DND-41 (cell line): ENCODE measurements at regions not wholly inside any gene's neighbourhood (a gene's known extent, or its start where the extent isn't known, plus 50 kb on each side); places are given as distances from the start of the nearest gene placed in this dataset.

Experiments used
- ATAC-seq: fragments of 200-7000 bp; cut with Tn5 transposase; 3 replicates; pipeline ENCODE4 v1.9.1; 2021; ENCODE audit warnings: low read depth; ENCODE audit not compliant: insufficient read depth
- DNase-seq: peaks from one replicate; pipeline ENCODE4 v3.0.0-alpha.2; 2020
- H2AFZ ChIP-seq: 2 replicates; pipeline ENCODE4 v1.6.0; 2012; ENCODE audit warnings: low read depth, low read length
- H3K27ac ChIP-seq: 2 replicates; pipeline ENCODE4 v1.5.1; 2012; ENCODE audit warnings: low read length, inconsistent platforms
- H3K27me3 ChIP-seq: fragments of 200-600 bp; sonication (generic); 2 replicates; pipeline ENCODE4 v1.6.0; 2012; ENCODE audit warnings: low read length, mild to moderate bottlenecking, inconsistent platforms; ENCODE audit not compliant: insufficient read depth, poor library complexity
- H3K36me3 ChIP-seq: 2 replicates; pipeline ENCODE4 v1.5.1; 2012; ENCODE audit warnings: low read length, inconsistent platforms; ENCODE audit not compliant: insufficient read depth
- H3K4me1 ChIP-seq: 2 replicates; pipeline ENCODE4 v1.5.1; 2012; ENCODE audit warnings: mild to moderate bottlenecking, low read length; ENCODE audit not compliant: insufficient read depth
- H3K4me2 ChIP-seq: 2 replicates; pipeline ENCODE4 v1.6.0; 2012; ENCODE audit warnings: mild to moderate bottlenecking, moderate library complexity, low read length, inconsistent platforms; ENCODE audit not compliant: insufficient read depth
- H3K4me3 ChIP-seq, 2 experiments: fragments of 200-600 bp in 1 of 2; shearing (Covaris generic) in 1 of 2; 2 replicates each; pipeline ENCODE4 v1.5.1; 2012 to 2016; ENCODE audit warnings: inconsistent platforms in 2 of 2, low read length in 2 of 2, mild to moderate bottlenecking in 2 of 2, low read depth in 1 of 2, moderate library complexity in 1 of 2
- H3K79me2 ChIP-seq: 2 replicates; pipeline ENCODE4 v1.6.0; 2012; ENCODE audit warnings: low read length, inconsistent platforms; ENCODE audit not compliant: insufficient read depth
- H3K9ac ChIP-seq: 2 replicates; pipeline ENCODE4 v1.6.0; 2012; ENCODE audit warnings: low read depth, mild to moderate bottlenecking, inconsistent platforms, low read length, moderate library complexity
- H3K9me3 ChIP-seq: 2 replicates; pipeline ENCODE4 v1.5.1; 2012; ENCODE audit warnings: low read length, moderate library complexity, mild to moderate bottlenecking, inconsistent platforms; ENCODE audit not compliant: insufficient read depth, severe bottlenecking
- H4K20me1 ChIP-seq: 2 replicates; pipeline ENCODE4 v1.6.0; 2012; ENCODE audit warnings: low read length; ENCODE audit not compliant: insufficient read depth
- EZH2 ChIP-seq: IDR thresholded peaks from 3 replicates; pipeline ENCODE4 v1.6.1; 2012; ENCODE audit warnings: borderline replicate concordance, low read depth, mild to moderate bottlenecking, moderate library complexity, low read length, inconsistent platforms; ENCODE audit not compliant: severe bottlenecking
- TF ChIP-seq, protein P1 (sequence below): IDR thresholded peaks from 2 replicates; pipeline ENCODE4 v1.5.1; 2012; ENCODE audit warnings: borderline replicate concordance, low read length, moderate library complexity, mild to moderate bottlenecking; ENCODE audit not compliant: poor library complexity, severe bottlenecking; ENCODE audit errors: extremely low read depth

DNA sequence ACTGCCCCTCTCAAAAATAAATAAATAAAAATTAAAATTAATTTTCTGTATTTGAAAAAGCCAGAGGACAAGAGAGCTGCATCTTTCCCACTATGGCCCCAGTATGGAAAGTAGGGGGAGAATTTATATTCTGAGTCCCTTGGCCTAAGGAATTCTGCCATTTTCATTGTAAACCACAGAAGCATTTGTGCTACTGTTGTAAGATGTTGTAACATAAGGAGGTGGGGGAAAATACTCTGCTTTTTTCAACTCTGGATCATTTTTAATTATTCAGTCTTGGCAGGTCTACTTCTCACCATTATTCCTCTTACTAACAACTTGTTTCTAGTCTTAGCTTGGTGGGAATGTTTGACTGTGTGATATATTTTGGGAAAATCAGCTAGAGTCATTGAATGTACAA, 52.3 kb upstream of the APC start:
- ATAC-seq (no peak), DNase-seq (no peak)
- H3K27me3 ChIP-seq, result peaks cover 7% of the 10 kb centered on the region
- H3K9ac ChIP-seq, result no peak overlapping the region
- no peak overlapping the region for H3K27ac ChIP-seq
- H3K4me1 ChIP-seq, result peaks cover 8% of the 10 kb centered on the region
- TF ChIP-seq EZH2, result no peak
- TF ChIP-seq, protein P1, sequence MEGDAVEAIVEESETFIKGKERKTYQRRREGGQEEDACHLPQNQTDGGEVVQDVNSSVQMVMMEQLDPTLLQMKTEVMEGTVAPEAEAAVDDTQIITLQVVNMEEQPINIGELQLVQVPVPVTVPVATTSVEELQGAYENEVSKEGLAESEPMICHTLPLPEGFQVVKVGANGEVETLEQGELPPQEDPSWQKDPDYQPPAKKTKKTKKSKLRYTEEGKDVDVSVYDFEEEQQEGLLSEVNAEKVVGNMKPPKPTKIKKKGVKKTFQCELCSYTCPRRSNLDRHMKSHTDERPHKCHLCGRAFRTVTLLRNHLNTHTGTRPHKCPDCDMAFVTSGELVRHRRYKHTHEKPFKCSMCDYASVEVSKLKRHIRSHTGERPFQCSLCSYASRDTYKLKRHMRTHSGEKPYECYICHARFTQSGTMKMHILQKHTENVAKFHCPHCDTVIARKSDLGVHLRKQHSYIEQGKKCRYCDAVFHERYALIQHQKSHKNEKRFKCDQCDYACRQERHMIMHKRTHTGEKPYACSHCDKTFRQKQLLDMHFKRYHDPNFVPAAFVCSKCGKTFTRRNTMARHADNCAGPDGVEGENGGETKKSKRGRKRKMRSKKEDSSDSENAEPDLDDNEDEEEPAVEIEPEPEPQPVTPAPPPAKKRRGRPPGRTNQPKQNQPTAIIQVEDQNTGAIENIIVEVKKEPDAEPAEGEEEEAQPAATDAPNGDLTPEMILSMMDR, result no peak
- no peak overlapping the region for H2AFZ ChIP-seq
- no peaks in the 10 kb centered on the region for H3K9me3 ChIP-seq
- H3K79me2 ChIP-seq, result no peaks in the 10 kb centered on the region
- no peaks in the 10 kb centered on the region for H4K20me1 ChIP-seq
- no peaks in the 10 kb centered on the region for H3K36me3 ChIP-seq
- no peak overlapping the region for H3K4me3 ChIP-seq
- no peak overlapping the region for H3K4me2 ChIP-seq

DNA sequence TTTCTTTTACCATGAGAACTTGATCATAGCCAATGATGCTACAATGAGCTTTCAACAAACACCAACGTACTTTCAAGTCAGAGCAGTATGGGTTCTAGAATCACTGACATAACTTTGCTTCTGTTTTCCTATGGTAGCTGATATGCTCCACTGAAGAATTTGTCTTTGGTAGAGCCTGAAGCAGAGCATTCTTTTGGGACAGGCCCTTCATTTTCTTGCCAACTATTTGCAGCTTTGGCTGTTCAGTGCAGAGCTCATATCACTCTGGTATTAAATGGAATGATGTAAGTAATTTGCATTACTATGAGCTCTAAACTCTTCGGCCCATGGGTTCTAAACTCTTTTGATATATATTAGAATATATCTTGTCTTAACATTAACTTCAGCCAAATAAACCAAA, 51.8 kb upstream of the APC start:
- ATAC-seq (no peak), DNase-seq (no peak)
- Histone ChIP-seq H4K20me1 (no peaks in the 10 kb centered on the region), H3K9ac (no peak overlapping the region), H3K4me2 (no peak overlapping the region), H2AFZ (no peak overlapping the region), H3K9me3 (no peaks in the 10 kb centered on the region), H3K79me2 (no peaks in the 10 kb centered on the region), H3K4me1 (peaks cover 8% of the 10 kb centered on the region), H3K27ac (no peak overlapping the region), H3K27me3 (peaks cover 7% of the 10 kb centered on the region), H3K36me3 (no peaks in the 10 kb centered on the region), H3K4me3 (no peak overlapping the region)
- TF ChIP-seq EZH2, result no peak
- TF ChIP-seq, protein P1, result no peak

DNA sequence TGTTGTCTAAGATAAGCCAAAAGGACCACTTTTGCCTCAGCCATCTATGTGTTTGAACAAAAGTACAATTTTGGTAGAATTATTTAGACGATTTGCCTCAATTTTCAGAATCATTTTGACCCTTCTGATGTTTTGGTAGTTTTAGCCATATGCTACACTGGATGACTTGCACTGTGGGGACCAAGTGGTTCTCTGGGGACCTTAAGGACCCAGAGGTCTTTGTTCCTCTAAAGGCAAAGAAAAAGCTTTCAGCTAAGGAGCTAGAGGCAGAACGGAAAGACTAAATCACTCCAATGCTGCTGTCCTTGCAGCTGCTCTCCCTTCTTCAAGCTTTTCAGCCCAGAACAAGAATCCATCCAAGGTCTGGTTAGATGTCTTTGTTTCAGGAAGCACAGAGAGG, 51.0 kb upstream of the APC start:
- Histone ChIP-seq H3K4me2 (no peak overlapping the region), H3K4me3 (no peak overlapping the region), H3K36me3 (no peaks in the 10 kb centered on the region), H3K4me1 (peaks cover 8% of the 10 kb centered on the region), H2AFZ (no peak overlapping the region), H3K27me3 (peaks cover 7% of the 10 kb centered on the region), H4K20me1 (no peaks in the 10 kb centered on the region), H3K27ac (no peak overlapping the region), H3K9ac (no peak overlapping the region), H3K79me2 (no peaks in the 10 kb centered on the region), H3K9me3 (no peaks in the 10 kb centered on the region)
- ATAC-seq (no peak), DNase-seq (no peak)
- TF ChIP-seq, protein P1, result no peak
- no peak for TF ChIP-seq EZH2

DNA sequence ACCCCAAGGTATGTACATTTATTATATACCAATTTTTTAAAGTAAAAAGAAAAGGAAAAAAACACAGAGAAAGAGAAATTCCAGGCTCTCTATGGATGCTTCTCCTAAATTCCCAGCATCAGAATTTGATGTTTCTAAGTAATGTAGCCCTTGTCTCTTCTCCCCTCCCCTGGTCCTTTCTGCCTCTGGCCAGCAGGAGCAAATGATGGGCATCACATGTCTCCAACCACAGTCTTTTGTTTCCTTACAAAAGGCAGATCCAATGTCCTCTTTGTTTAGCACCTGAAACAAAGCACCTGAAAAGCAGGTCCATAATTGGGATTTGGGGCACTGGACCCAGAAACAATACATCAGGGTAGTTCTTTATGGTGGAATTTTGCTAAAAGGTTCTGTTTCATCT, 50.4 kb upstream of the APC start:
- Histone ChIP-seq H3K9ac (no peak overlapping the region), H3K27me3 (peaks cover 7% of the 10 kb centered on the region), H3K4me3 (no peak overlapping the region), H2AFZ (no peak overlapping the region), H3K27ac (no peak overlapping the region), H3K36me3 (no peaks in the 10 kb centered on the region), H4K20me1 (no peaks in the 10 kb centered on the region), H3K79me2 (no peaks in the 10 kb centered on the region), H3K4me1 (peaks cover 8% of the 10 kb centered on the region), H3K4me2 (no peak overlapping the region), H3K9me3 (no peaks in the 10 kb centered on the region)
- ATAC-seq, result no peak
- TF ChIP-seq EZH2, result no peak
- TF ChIP-seq, protein P1, result no peak
- DNase-seq, result no peak
